Trophoblast cell (in vitro differentiated cells and primary cell): ENCODE measurements at regions not wholly inside any gene's neighbourhood (a gene's known extent, or its start where the extent isn't known, plus 50 kb on each side); places are given as distances from the start of the nearest gene placed in this dataset.
"Not testable (repeated sequence)": the region's sequence is repeated elsewhere in the genome, so short reads cannot be mapped to it uniquely, and the experiment has no call there.

Experiments
- DNase-seq, 2 donors: peaks; one replicate each; pipeline ENCODE4 v3.0.0-alpha.2; 2016
- H2AFZ ChIP-seq: 2 replicates; pipeline ENCODE4 v1.6.1; 2013; ENCODE audit warnings: low read length, moderate library complexity, mild to moderate bottlenecking; ENCODE audit not compliant: insufficient read depth, poor library complexity
- H2AK5ac ChIP-seq: 2 replicates; pipeline ENCODE4 v1.6.1; 2013; ENCODE audit warnings: mild to moderate bottlenecking, low read length
- H2BK120ac ChIP-seq: 2 replicates; pipeline ENCODE4 v1.6.1; 2013; ENCODE audit warnings: low read length, mild to moderate bottlenecking, moderate library complexity; ENCODE audit not compliant: insufficient read depth, poor library complexity
- H2BK12ac ChIP-seq: 2 replicates; pipeline ENCODE4 v1.6.1; 2013; ENCODE audit warnings: mild to moderate bottlenecking, low read length, moderate library complexity
- H2BK5ac ChIP-seq: 2 replicates; pipeline ENCODE4 v1.6.1; 2013; ENCODE audit warnings: low read length, low read depth, moderate library complexity, mild to moderate bottlenecking; ENCODE audit not compliant: poor library complexity
- H3K14ac ChIP-seq: 2 replicates; pipeline ENCODE4 v1.6.1; 2013; ENCODE audit warnings: mild to moderate bottlenecking, low read length
- H3K18ac ChIP-seq: 2 replicates; pipeline ENCODE4 v1.6.1; 2013; ENCODE audit warnings: mild to moderate bottlenecking, low read length
- H3K23ac ChIP-seq: 2 replicates; pipeline ENCODE4 v1.6.1; 2013; ENCODE audit warnings: low read length
- H3K27ac ChIP-seq: 2 replicates; pipeline ENCODE4 v1.5.1; 2013; ENCODE audit warnings: low read depth, mild to moderate bottlenecking, inconsistent platforms, low read length, moderate library complexity
- H3K27me3 ChIP-seq: 2 replicates; pipeline ENCODE4 v1.6.1; 2013; ENCODE audit warnings: inconsistent platforms, mild to moderate bottlenecking, low read length, moderate library complexity; ENCODE audit not compliant: insufficient read depth
- H3K36me3 ChIP-seq, 2 experiments: 1 replicate in 1 of 2; 2 replicates in 1 of 2; pipeline ENCODE4 v1.6.1; 2013; ENCODE audit warnings: low read length in 2 of 2, mild to moderate bottlenecking in 2 of 2, moderate library complexity in 1 of 2; ENCODE audit not compliant: insufficient read depth in 2 of 2, control insufficient read depth in 1 of 2
- H3K4ac ChIP-seq: 2 replicates; pipeline ENCODE4 v1.6.1; 2013; ENCODE audit warnings: low read depth, mild to moderate bottlenecking, low read length, moderate library complexity
- H3K4me1 ChIP-seq, 2 experiments: 1 replicate in 1 of 2; 2 replicates in 1 of 2; pipeline ENCODE4 v1.6.1; 2013; ENCODE audit warnings: low read length in 2 of 2, mild to moderate bottlenecking in 2 of 2, moderate library complexity in 1 of 2; ENCODE audit not compliant: insufficient read depth in 2 of 2, control insufficient read depth in 1 of 2
- H3K4me2 ChIP-seq: 2 replicates; pipeline ENCODE4 v1.6.1; 2013; ENCODE audit warnings: inconsistent platforms, mild to moderate bottlenecking, low read length, moderate library complexity
- H3K4me3 ChIP-seq: 2 replicates; pipeline ENCODE4 v1.5.1; 2013; ENCODE audit warnings: mild to moderate bottlenecking, low read depth, low read length, inconsistent platforms
- H3K79me1 ChIP-seq: one replicate; pipeline ENCODE4 v1.6.1; 2013; ENCODE audit warnings: low read length
- H3K79me2 ChIP-seq: 2 replicates; pipeline ENCODE4 v1.6.1; 2013; ENCODE audit warnings: low read length, mild to moderate bottlenecking; ENCODE audit not compliant: control insufficient read depth, insufficient read depth, poor library complexity
- H3K9ac ChIP-seq: 2 replicates; pipeline ENCODE4 v1.6.1; 2013; ENCODE audit warnings: mild to moderate bottlenecking, low read length
- H3K9me3 ChIP-seq: 2 replicates; pipeline ENCODE4 v1.6.1; 2013; ENCODE audit warnings: low read depth, mild to moderate bottlenecking, control low read depth, inconsistent platforms, low read length; ENCODE audit not compliant: insufficient read depth
- H4K12ac ChIP-seq: 2 replicates; pipeline ENCODE4 v1.6.1; 2013; ENCODE audit warnings: low read depth, mild to moderate bottlenecking, low read length, moderate library complexity
- H4K8ac ChIP-seq: 2 replicates; pipeline ENCODE4 v1.6.1; 2013; ENCODE audit warnings: low read depth, mild to moderate bottlenecking, low read length, moderate library complexity
- H4K91ac ChIP-seq: one replicate; pipeline ENCODE4 v1.6.1; 2013; ENCODE audit warnings: low read depth, mild to moderate bottlenecking, low read length, moderate library complexity
- WGBS: extraction: QIAGEN DNeasy Blood & Tissue Kit; methylation state at CpG from one replicate; pipeline ENCODE4 v1.1.7; 2013; ENCODE audit warnings: missing lambda C conversion rate; ENCODE audit not compliant: insufficient read length, insufficient coverage; ENCODE audit errors: extremely low coverage; 5-methylcytosine and 5-hydroxymethylcytosine counted together

- Histone ChIP-seq H3K14ac (no peak overlapping the region), H2AK5ac (no peak overlapping the region), H3K79me2 (no peaks in the 10 kb centered on the region), H2BK5ac (no peak overlapping the region), H3K18ac (no peak overlapping the region), H3K36me3 (no peaks in the 10 kb centered on the region), H4K8ac (no peak overlapping the region), H3K27me3 (no peaks in the 10 kb centered on the region), H3K4ac (no peak overlapping the region), H3K27ac (no peak overlapping the region), H3K79me1 (no peaks in the 10 kb centered on the region), H3K9me3 (no peaks in the 10 kb centered on the region), H2BK12ac (no peak overlapping the region), H2BK120ac (no peak overlapping the region), H3K4me3 (no peak overlapping the region), H3K4me1 (no peaks in the 10 kb centered on the region), H2AFZ (no peak overlapping the region), H3K4me2 (no peak overlapping the region), H3K23ac (no peak overlapping the region), H3K9ac (no peak overlapping the region), H4K91ac (no peak overlapping the region), H4K12ac (no peak overlapping the region)
- DNase-seq: no peak
- WGBS: 100% methylated on average over 2 of the region's 3 CpGs
These were observed 314.9 kb upstream of the STEAP1 start for GRCh38 chr7:89839329-89839728.

- no peak overlapping the region for H3K27ac ChIP-seq
- no peak overlapping the region for H3K4me2 ChIP-seq
- H3K23ac ChIP-seq: no peak overlapping the region
- H4K91ac ChIP-seq: no peak overlapping the region
- no peak overlapping the region for H2BK120ac ChIP-seq
- H4K8ac ChIP-seq: no peak overlapping the region
- no peaks in the 10 kb centered on the region for H3K36me3 ChIP-seq
- no peaks in the 10 kb centered on the region for H3K27me3 ChIP-seq
- no peak overlapping the region for H2BK5ac ChIP-seq
- no peak overlapping the region for H2AFZ ChIP-seq
- no peak overlapping the region for H2BK12ac ChIP-seq
- H3K18ac ChIP-seq: no peak overlapping the region
- no peaks in the 10 kb centered on the region for H3K9me3 ChIP-seq
- no peak overlapping the region for H3K4ac ChIP-seq
- no peak overlapping the region for H4K12ac ChIP-seq
- DNase-seq: no peak
- H3K4me1 ChIP-seq: no peaks in the 10 kb centered on the region
- H2AK5ac ChIP-seq: no peak overlapping the region
- H3K79me1 ChIP-seq: no peaks in the 10 kb centered on the region
- H3K4me3 ChIP-seq: no peak overlapping the region
- H3K14ac ChIP-seq: no peak overlapping the region
- H3K79me2 ChIP-seq: no peaks in the 10 kb centered on the region
- WGBS: no CpG with 5 or more reads among the region's 2 CpGs
- no peak overlapping the region for H3K9ac ChIP-seq
These were observed 308.3 kb upstream of the STEAP1 start for GRCh38 chr7:89845952-89846351.

- Histone ChIP-seq H3K36me3 (no peaks in the 10 kb centered on the region), H2BK5ac (no peak overlapping the region), H2AK5ac (no peak overlapping the region), H2BK120ac (no peak overlapping the region), H4K91ac (no peak overlapping the region), H4K12ac (no peak overlapping the region), H3K9me3 (no peaks in the 10 kb centered on the region), H3K4me2 (no peak overlapping the region), H3K79me1 (no peaks in the 10 kb centered on the region), H3K4ac (no peak overlapping the region), H3K9ac (no peak overlapping the region), H3K79me2 (no peaks in the 10 kb centered on the region), H3K18ac (no peak overlapping the region), H3K4me3 (no peak overlapping the region), H3K27ac (no peak overlapping the region), H3K27me3 (no peaks in the 10 kb centered on the region), H3K4me1 (no peaks in the 10 kb centered on the region), H2BK12ac (no peak overlapping the region), H4K8ac (no peak overlapping the region), H3K23ac (no peak overlapping the region), H3K14ac (no peak overlapping the region), H2AFZ (no peak overlapping the region)
- WGBS: no CpG with 5 or more reads among the region's 4 CpGs
- no peak for DNase-seq
These were observed 305.2 kb upstream of the STEAP1 start for GRCh38 chr7:89849052-89849451.

- not testable (repeated sequence) for H2BK5ac ChIP-seq, H3K14ac ChIP-seq, H3K4me1 ChIP-seq, H3K27ac ChIP-seq, H3K79me2 ChIP-seq, H2BK120ac ChIP-seq, H4K8ac ChIP-seq, H3K23ac ChIP-seq, H3K79me1 ChIP-seq, H3K4me2 ChIP-seq, H3K4me3 ChIP-seq, H3K9ac ChIP-seq, H3K36me3 ChIP-seq, H3K27me3 ChIP-seq, H3K9me3 ChIP-seq, H2AK5ac ChIP-seq, H3K18ac ChIP-seq, DNase-seq, H3K4ac ChIP-seq, H4K12ac ChIP-seq, H2AFZ ChIP-seq, H2BK12ac ChIP-seq, H4K91ac ChIP-seq
These were observed 297.2 kb upstream of the STEAP1 start for GRCh38 chr7:89857053-89857452.

- H3K18ac ChIP-seq: no peak overlapping the region
- H4K12ac ChIP-seq: no peak overlapping the region
- no peak overlapping the region for H2AFZ ChIP-seq
- H3K9me3 ChIP-seq: peaks cover 2% of the 10 kb centered on the region
- H3K27ac ChIP-seq: no peak overlapping the region
- no peak overlapping the region for H3K9ac ChIP-seq
- H3K4me1 ChIP-seq: no peaks in the 10 kb centered on the region
- no CpG with 5 or more reads among the region's 1 CpG for WGBS
- no peak overlapping the region for H3K4me3 ChIP-seq
- no peak overlapping the region for H3K14ac ChIP-seq
- no peak overlapping the region for H2BK12ac ChIP-seq
- no peaks in the 10 kb centered on the region for H3K27me3 ChIP-seq
- no peak overlapping the region for H3K4me2 ChIP-seq
- no peak for DNase-seq
- no peak overlapping the region for H4K8ac ChIP-seq
- H4K91ac ChIP-seq: no peak overlapping the region
- no peak overlapping the region for H2AK5ac ChIP-seq
- H3K23ac ChIP-seq: no peak overlapping the region
- no peaks in the 10 kb centered on the region for H3K79me1 ChIP-seq
- H2BK5ac ChIP-seq: no peak overlapping the region
- H3K4ac ChIP-seq: no peak overlapping the region
- H3K36me3 ChIP-seq: no peaks in the 10 kb centered on the region
- no peaks in the 10 kb centered on the region for H3K79me2 ChIP-seq
- no peak overlapping the region for H2BK120ac ChIP-seq
These were observed 296.5 kb upstream of the STEAP1 start for GRCh38 chr7:89857767-89858166.
